B cell (primary cell): ENCODE measurements at regions not wholly inside any gene's neighbourhood (a gene's known extent, or its start where the extent isn't known, plus 50 kb on each side); places are given as distances from the start of the nearest gene placed in this dataset.

ENCODE experiments used
- ATAC-seq: fragments of 200-7000 bp; cut with Tn5 transposase; one replicate; pipeline ENCODE4 v1.10.0; 2021; ENCODE audit warnings: low read depth, mild to moderate bottlenecking, moderate number of reproducible peaks, moderate library complexity
- CTCF ChIA-PET: fragments of 350-600 bp; sonication (Branson Sonifier 250); formaldehyde crosslinking; loops from one replicate; lab custom pipeline; 2021; ENCODE audit warnings: antibody characterized with exemption, inconsistent platforms; lab: Charles Lee
- POLR2A ChIA-PET: fragments of 350-600 bp; sonication (Branson Sonifier 250); formaldehyde crosslinking; loops from one replicate; lab custom pipeline; 2021; ENCODE audit warnings: antibody characterized with exemption; lab: Charles Lee
- DNase-seq: peaks from one replicate; pipeline ENCODE4 v3.0.0; 2013
- H2AFZ ChIP-seq: 2 replicates; pipeline ENCODE4 v1.6.1; 2012; ENCODE audit warnings: mild to moderate bottlenecking, low read depth, low read length; ENCODE audit not compliant: insufficient read depth, poor library complexity, severe bottlenecking
- H3K27ac ChIP-seq, 2 donors: 1 replicate in 1 of 2; 2 replicates in 1 of 2; pipeline ENCODE4 v1.5.1; 2012 to 2013; ENCODE audit warnings: low read length in 2 of 2, mild to moderate bottlenecking in 2 of 2, moderate library complexity in 1 of 2
- H3K27me3 ChIP-seq, 4 experiments: fragments of 200-600 bp in 1 of 4; sonication (generic) in 1 of 4; replicated peaks in 1 of 4; 1 replicate in 2 of 4; 2 replicates in 2 of 4; pipeline versions ENCODE4 v1.6.1 to v1.7.0; 2013 to 2016; ENCODE audit warnings: low read length in 3 of 4, mild to moderate bottlenecking in 2 of 4, mixed read lengths in 1 of 4, moderate library complexity in 1 of 4; ENCODE audit not compliant: insufficient read depth in 4 of 4, control insufficient read depth in 3 of 4; ENCODE audit errors: control extremely low read depth in 1 of 4
- H3K36me3 ChIP-seq, 2 experiments: replicated peaks in 1 of 2; 1 replicate in 1 of 2; 2 replicates in 1 of 2; pipeline versions ENCODE4 v1.6.1 to v1.7.1; 2013; ENCODE audit warnings: low read length in 1 of 2; ENCODE audit not compliant: insufficient read depth in 2 of 2, control insufficient read depth in 1 of 2; ENCODE audit errors: control extremely low read depth in 1 of 2, extremely low read depth in 1 of 2
- H3K4me1 ChIP-seq, 2 donors: fragments of 200-600 bp in 1 of 2; sonication (generic) in 1 of 2; 1 replicate in 1 of 2; 2 replicates in 1 of 2; pipeline versions ENCODE4 v1.5.1 to v1.6.1; 2013 to 2017; ENCODE audit warnings: low read length in 2 of 2; ENCODE audit not compliant: control insufficient read depth in 2 of 2, insufficient read depth in 2 of 2
- H3K4me2 ChIP-seq: replicated peaks from 2 replicates; pipeline ENCODE3; 2012; ENCODE audit warnings: mild to moderate bottlenecking, low read depth, low read length; ENCODE audit not compliant: poor library complexity, severe bottlenecking
- H3K4me3 ChIP-seq, 5 experiments: fragments of 200-600 bp in 1 of 5; sonication (generic) in 1 of 5; 1 replicate in 3 of 5; 2 replicates in 2 of 5; pipeline versions ENCODE4 v1.5.1 to v1.7.0; 2011 to 2016; ENCODE audit warnings: low read length in 4 of 5, mild to moderate bottlenecking in 4 of 5, low read depth in 2 of 5, control low read depth in 1 of 5, moderate library complexity in 1 of 5; ENCODE audit not compliant: insufficient read depth in 1 of 5; ENCODE audit errors: control extremely low read depth in 1 of 5, extremely low read depth in 1 of 5
- H3K79me2 ChIP-seq: fragments of 200-600 bp; sonication (generic); one replicate; pipeline ENCODE4 v1.6.0; 2016; ENCODE audit warnings: low read length; ENCODE audit not compliant: control insufficient read depth, insufficient read depth
- H3K9ac ChIP-seq: fragments of 200-600 bp; sonication (generic); 2 replicates; pipeline ENCODE4 v1.6.1; 2017; ENCODE audit warnings: mild to moderate bottlenecking, low read length, moderate library complexity
- H3K9me3 ChIP-seq, 3 donors: one replicate each; pipeline versions ENCODE4 v1.6.1 to v1.7.1; 2013; ENCODE audit warnings: low read length in 2 of 3; ENCODE audit not compliant: control insufficient read depth in 2 of 3, insufficient read depth in 1 of 3; ENCODE audit errors: control extremely low read depth in 1 of 3
- H4K20me1 ChIP-seq: 2 replicates; pipeline ENCODE4 v1.6.0; 2012; ENCODE audit warnings: mild to moderate bottlenecking, low read length; ENCODE audit not compliant: insufficient read depth, control insufficient read depth, poor library complexity, severe bottlenecking
- H3K27ac Mint-ChIP-seq: one replicate; pipeline ENCODE4 v1.8.0; 2021; ENCODE audit warnings: mixed read lengths
- H3K27me3 Mint-ChIP-seq: one replicate; pipeline ENCODE4 v1.8.0; 2021; ENCODE audit warnings: mixed read lengths
- H3K4me1 Mint-ChIP-seq: one replicate; pipeline ENCODE4 v1.8.0; 2021; ENCODE audit warnings: mixed read lengths
- H3K4me3 Mint-ChIP-seq: one replicate; pipeline ENCODE4 v1.8.0; 2021; ENCODE audit warnings: mixed read lengths
- H3K9me3 Mint-ChIP-seq: one replicate; pipeline ENCODE4 v1.8.0; 2022; ENCODE audit warnings: mixed read lengths; ENCODE audit not compliant: insufficient read depth
- CTCF ChIP-seq: fragments of 200-600 bp; IDR thresholded peaks from one replicate; pipeline ENCODE4 v1.8.0; 2022; ENCODE audit warnings: antibody characterized with exemption, mild to moderate bottlenecking
- EZH2 ChIP-seq: IDR thresholded peaks from 2 replicates; pipeline ENCODE4 v1.6.1; 2012; ENCODE audit warnings: borderline replicate concordance, low read depth, mild to moderate bottlenecking, moderate library complexity, low read length; ENCODE audit not compliant: insufficient read depth, poor library complexity, severe bottlenecking
- WGBS: methylation state at CpG from one replicate; pipeline ENCODE4 v1.1.5; 2013; ENCODE audit warnings: missing lambda C conversion rate; ENCODE audit not compliant: insufficient coverage; 5-methylcytosine and 5-hydroxymethylcytosine counted together
- intact Hi-C: fragments of 100-400 bp; cut with micrococcal nuclease; formaldehyde crosslinking; loops from one replicate; pipeline ENCODE4 v1.10.0; 2022

- Histone ChIP-seq H3K79me2 (no peaks in the 10 kb centered on the region), H3K9me3 (no peaks in the 10 kb centered on the region), H2AFZ (no peak overlapping the region), H3K4me1 (no peaks in the 10 kb centered on the region), H4K20me1 (no peaks in the 10 kb centered on the region), H3K9ac (no peak overlapping the region), H3K4me2 (no peak overlapping the region), H3K4me3 (no peak overlapping the region), H3K27ac (no peak overlapping the region), H3K27me3 (no peaks in the 10 kb centered on the region), H3K36me3 (no peaks in the 10 kb centered on the region)
- intact Hi-C loops: no loop called here
- Mint-ChIP-seq H3K27me3 (no peaks in the 10 kb centered on the region), H3K9me3 (no peaks in the 10 kb centered on the region), H3K4me1 (no peaks in the 10 kb centered on the region), H3K27ac (no peak overlapping the region), H3K4me3 (no peak overlapping the region)
- DNase-seq: no peak
- CTCF ChIA-PET: interaction anchor here (0.8 kb wide), 1 partner anchor 86 kb away, joined by 5 read pairs; no protein-coding TSS in a partner anchor
- no peak for TF ChIP-seq EZH2
- no peak for TF ChIP-seq CTCF
- ATAC-seq: no peak
- 83% methylated on average over 5 of the region's 7 CpGs for WGBS
- POLR2A ChIA-PET: no interaction called here
These were observed 153.0 kb downstream of the ZFP36L2 start for GRCh38 chr2:43073401-43073825.

GRCh38 chr2:43071599-43072550 is 154.5 kb downstream of the ZFP36L2 start:
- no peak for TF ChIP-seq EZH2
- no peak for TF ChIP-seq CTCF
- H3K36me3 ChIP-seq: no peaks in the 10 kb centered on the region
- H4K20me1 ChIP-seq: no peaks in the 10 kb centered on the region
- H3K79me2 ChIP-seq: no peaks in the 10 kb centered on the region
- no peaks in the 10 kb centered on the region for H3K27me3 ChIP-seq
- ChIA-PET CTCF (interaction anchor here (0.5 kb wide), 1 partner anchor 152 kb away, joined by 3 read pairs; no protein-coding TSS in a partner anchor), POLR2A (no interaction called here)
- ATAC-seq (no peak), DNase-seq (no peak)
- Mint-ChIP-seq H3K27me3 (no peaks in the 10 kb centered on the region), H3K9me3 (no peaks in the 10 kb centered on the region), H3K27ac (no peak overlapping the region), H3K4me1 (no peaks in the 10 kb centered on the region), H3K4me3 (no peak overlapping the region)
- H2AFZ ChIP-seq: no peak overlapping the region
- H3K4me3 ChIP-seq: no peak overlapping the region
- WGBS: 97% methylated on average over 13 of the region's 16 CpGs
- no peaks in the 10 kb centered on the region for H3K4me1 ChIP-seq
- no peak overlapping the region for H3K27ac ChIP-seq
- H3K9me3 ChIP-seq: no peaks in the 10 kb centered on the region
- intact Hi-C loops: no loop called here
- H3K4me2 ChIP-seq: no peak overlapping the region
- no peak overlapping the region for H3K9ac ChIP-seq
